Omental fat pad (tissue), 3 donors: ENCODE measurements at regions not wholly inside any gene's neighbourhood (a gene's known extent, or its start where the extent isn't known, plus 50 kb on each side); places are given as distances from the start of the nearest gene placed in this dataset.
A peak's percentile ranks its signal among the peaks of the same experiment; 100 is the strongest.

Experiments
- ATAC-seq: fragments of 150-250 bp; one replicate; pipeline ENCODE4 v1.9.1; 2016; ENCODE audit warnings: mild to moderate bottlenecking, moderate library complexity; ENCODE audit not compliant: low FRiP score
- DNase-seq: peaks from one replicate; pipeline ENCODE4 v3.0.0-alpha.2; 2019; ENCODE audit warnings: low spot score
- CTCF ChIP-seq, 3 donors: fragments of 450-650 bp; IDR thresholded peaks; one replicate each; pipeline ENCODE4 v1.5.1; 2016 to 2017; ENCODE audit warnings: antibody characterized with exemption in 3 of 3, mild to moderate bottlenecking in 3 of 3, moderate library complexity in 2 of 3

GRCh38 chr3:157618075-157618760, 115.0 kb upstream of the VEPH1 start:
- ATAC-seq = peak; percentile 60

DNA sequence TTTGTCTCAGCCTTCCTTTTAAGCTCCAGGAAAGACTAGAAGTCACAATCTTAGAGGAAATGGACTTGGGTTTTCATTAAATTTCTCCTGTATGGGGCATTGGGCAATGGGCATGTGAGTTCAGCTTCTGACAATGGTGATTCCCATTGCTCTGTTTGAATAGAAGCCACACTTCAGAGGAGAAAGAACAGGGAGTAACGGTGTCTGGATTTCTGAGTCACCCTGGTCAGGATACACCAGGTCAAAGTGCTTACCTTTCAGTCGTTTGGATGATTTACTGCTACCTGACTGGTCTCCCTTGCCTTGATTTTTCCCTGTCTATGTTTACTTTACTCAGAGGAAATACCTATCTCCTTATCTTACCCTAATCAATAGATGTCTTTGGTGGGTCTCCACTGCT, 111.7 kb upstream of the VEPH1 start:
- no peak for ATAC-seq
- DNase-seq = no peak
- TF ChIP-seq CTCF (IDR thresholded peaks at IDR 0.05) = no peak

More at GRCh38 chr3:157618075-157618760, 115.0 kb upstream of the VEPH1 start:
- DNase-seq = no peak
- TF ChIP-seq CTCF (IDR thresholded peaks at IDR 0.05) = no peak

DNA sequence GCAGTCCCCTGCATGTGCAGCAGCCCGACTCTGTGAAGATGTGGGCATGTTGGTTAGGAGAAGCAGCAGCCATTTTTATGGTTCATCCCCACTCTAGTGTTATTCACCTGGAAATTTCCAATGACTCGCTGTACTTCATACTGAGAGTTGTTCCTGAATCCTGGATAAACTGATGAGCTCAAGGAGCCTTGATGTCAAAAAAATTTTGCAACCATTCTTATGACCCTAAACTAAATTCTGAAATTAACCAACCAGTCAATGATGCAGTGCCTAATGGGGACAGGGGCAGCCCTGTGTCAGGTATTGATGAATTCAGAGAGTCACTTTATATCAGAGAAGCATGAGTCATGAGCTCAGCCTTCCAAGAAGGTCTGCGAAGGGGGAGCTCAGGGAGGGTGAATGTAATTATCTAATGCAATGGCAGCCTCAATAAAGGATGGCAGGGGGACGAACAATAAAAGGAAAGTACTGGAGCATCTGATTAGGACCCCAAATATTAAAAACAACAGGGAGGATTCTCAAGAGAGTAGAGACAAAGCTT, 108.4 kb upstream of the VEPH1 start:
- no peak for TF ChIP-seq CTCF (IDR thresholded peaks at IDR 0.05)
- ATAC-seq = no peak
- no peak for DNase-seq

DNA sequence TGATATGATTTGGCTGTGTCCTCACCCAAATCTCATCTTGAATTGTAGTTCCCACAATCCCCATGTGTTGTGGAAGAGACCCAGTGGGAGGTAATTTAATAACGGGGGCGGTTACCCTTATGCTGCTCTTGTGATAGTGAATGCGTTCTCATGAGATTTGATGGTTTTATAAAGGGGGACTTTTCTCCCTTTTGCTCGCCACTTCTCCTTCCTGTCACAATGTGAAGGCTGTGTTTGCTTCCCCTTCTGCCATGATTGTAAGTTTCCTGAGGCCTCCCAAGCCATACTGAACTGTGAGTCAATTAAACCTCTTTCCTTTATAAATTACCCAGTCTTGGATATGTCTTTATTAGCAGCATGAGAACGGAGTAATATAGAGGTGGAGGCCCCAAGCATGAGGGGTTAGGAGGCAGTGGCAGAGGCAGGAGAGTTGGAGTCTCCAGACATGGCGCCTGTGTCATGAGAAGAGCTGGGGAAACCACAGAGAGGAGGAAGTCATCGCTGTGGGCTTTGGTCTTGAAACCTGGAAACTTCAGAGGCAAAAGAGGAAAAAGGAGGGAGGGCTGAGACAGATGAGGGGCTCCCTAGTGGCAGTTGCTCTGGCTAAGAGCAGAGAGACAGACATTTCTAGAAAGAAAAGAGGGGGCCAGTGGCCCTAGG, 107.8 kb upstream of the VEPH1 start:
- no peak for TF ChIP-seq CTCF (IDR thresholded peaks at IDR 0.05)
- no peak for DNase-seq
- ATAC-seq = no peak

DNA sequence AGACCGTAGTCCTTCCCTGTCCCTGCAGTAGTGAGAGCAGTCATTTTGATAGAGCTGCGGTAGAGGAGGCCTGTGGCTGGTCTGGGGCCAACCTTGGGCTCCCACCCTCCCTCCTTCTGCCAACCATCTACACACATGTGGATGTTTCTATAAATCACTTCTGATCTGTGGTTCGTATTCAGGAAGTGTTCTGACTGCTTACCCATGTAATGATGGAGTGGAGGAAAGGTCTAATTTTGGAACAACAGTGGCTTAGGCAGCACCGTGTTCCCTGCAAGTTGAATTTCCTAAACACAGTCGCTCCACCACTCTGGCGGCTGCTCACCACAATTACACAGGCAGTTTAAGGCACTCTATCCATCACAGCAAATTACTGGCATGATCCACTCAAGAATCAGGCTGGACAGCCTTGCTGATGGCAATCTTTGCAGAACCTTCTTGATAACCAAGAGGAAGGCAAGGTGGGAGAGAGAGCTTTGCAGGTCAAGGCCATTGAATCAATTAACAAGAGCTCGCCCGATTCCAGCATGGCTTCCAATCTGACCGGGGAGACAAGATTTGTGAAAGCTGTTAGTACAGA, 104.7 kb upstream of the VEPH1 start:
- no peak for ATAC-seq
- TF ChIP-seq CTCF (IDR thresholded peaks at IDR 0.05) = no peak

GRCh38 chr3:157606852-157607197, 103.6 kb upstream of the VEPH1 start:
- ATAC-seq (no peak), DNase-seq (no peak)
- no peak for TF ChIP-seq CTCF (IDR thresholded peaks at IDR 0.05)

More for the DNA sequence above, 104.7 kb upstream of the VEPH1 start:
- no peak for DNase-seq
